ENCODE measurements at regions not wholly inside any gene's neighbourhood (a gene's known extent, or its start where the extent isn't known, plus 50 kb on each side); places are given as distances from the start of the nearest gene placed in this dataset.

DNA sequence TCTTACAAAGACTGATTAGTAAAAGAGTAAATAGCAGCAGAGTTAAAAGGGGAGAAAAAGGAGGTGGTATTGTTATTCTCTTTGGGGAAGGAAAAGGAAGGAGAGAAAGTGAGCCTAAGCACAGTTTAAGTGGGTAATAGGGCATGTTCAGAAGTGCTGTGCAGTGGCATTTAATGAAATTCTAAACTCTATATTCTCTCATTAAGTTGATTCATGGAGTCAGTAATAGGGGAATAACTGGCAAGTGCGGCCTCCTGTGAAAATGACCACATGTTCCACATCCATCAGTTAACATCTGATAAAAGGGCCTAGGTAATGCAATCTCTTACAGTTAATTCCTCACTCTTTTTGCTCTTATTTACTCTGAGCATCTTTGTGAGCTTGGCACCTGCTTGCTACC is 516.7 kb downstream of the JRKL start:
- TF ChIP-seq, protein P1, sequence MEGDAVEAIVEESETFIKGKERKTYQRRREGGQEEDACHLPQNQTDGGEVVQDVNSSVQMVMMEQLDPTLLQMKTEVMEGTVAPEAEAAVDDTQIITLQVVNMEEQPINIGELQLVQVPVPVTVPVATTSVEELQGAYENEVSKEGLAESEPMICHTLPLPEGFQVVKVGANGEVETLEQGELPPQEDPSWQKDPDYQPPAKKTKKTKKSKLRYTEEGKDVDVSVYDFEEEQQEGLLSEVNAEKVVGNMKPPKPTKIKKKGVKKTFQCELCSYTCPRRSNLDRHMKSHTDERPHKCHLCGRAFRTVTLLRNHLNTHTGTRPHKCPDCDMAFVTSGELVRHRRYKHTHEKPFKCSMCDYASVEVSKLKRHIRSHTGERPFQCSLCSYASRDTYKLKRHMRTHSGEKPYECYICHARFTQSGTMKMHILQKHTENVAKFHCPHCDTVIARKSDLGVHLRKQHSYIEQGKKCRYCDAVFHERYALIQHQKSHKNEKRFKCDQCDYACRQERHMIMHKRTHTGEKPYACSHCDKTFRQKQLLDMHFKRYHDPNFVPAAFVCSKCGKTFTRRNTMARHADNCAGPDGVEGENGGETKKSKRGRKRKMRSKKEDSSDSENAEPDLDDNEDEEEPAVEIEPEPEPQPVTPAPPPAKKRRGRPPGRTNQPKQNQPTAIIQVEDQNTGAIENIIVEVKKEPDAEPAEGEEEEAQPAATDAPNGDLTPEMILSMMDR (conservative IDR thresholded peaks at IDR 0.05; ENCODE audit: control insufficient read depth, insufficient read depth, low read depth, low read length): no peak
- no peak for DNase-seq (ENCODE audit: low read depth)
- H3K4me3 ChIP-seq (ENCODE audit: control insufficient read depth, low read depth, low read length): no peak overlapping the region

DNA sequence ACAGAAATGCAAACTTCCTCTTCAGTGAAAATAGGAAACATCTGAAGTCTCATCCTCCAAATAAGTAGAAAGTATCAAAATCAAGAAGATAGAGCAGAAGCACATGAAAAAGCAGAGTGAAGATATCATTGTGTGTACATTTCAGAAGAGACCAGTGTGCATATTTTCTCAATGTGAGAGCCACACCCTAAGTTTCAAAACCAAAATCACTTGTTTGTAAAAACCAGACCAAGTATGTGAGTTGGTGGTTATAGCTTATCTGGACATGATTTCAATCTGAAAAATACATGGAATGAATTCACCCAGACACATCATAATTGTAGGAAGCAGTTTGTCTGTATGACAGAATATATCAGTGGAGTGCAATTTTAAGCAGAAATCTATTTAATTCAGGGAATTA is 536.0 kb downstream of the JRKL start:
- H3K4me3 ChIP-seq (ENCODE audit: control insufficient read depth, low read depth, low read length): no peak overlapping the region
- no peak for DNase-seq (ENCODE audit: low read depth)
- TF ChIP-seq, protein P1 (conservative IDR thresholded peaks at IDR 0.05; ENCODE audit: control insufficient read depth, insufficient read depth, low read depth, low read length): no peak

DNA sequence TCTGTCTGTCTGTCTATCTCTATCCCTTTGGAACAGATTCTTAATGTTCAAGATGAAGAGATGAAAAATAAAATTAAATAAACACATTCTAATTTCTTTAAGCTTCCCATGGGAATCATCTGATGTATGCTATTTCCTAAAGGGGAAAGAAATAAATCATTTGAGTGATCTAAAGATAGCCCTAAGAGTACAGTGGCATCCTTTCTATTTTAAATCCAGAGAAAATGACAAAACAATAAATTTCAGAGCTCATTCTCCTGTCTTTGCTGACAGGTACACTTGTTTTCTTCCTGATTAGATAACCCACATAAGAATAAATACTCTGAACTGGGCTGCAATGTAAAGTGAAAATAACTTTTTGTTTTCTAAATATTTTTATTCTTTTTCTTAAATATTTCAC is 550.4 kb downstream of the JRKL start:
- no peak overlapping the region for H3K4me3 ChIP-seq (ENCODE audit: control insufficient read depth, low read depth, low read length)
- DNase-seq (ENCODE audit: low read depth): no peak
- TF ChIP-seq, protein P1 (conservative IDR thresholded peaks at IDR 0.05; ENCODE audit: control insufficient read depth, insufficient read depth, low read depth, low read length): no peak

DNA sequence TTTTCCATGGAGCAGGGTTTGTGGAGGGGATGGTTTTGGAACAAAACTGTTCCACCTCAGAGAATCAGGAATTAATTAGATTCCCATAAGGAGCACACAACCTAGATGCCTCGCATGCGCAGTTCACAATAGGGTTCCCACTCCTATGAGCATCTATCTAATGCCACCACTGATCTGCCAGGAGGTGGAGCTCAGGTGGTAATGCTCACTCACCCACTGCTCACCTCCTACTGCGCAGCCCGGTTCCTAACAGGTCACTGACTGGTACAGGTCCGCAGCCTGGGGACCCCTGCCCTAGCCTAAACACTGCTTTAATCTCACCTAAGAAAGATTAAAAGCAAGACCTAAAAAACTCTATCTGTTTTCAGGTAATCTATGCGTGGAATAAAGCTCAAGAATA is 553.0 kb downstream of the JRKL start:
- TF ChIP-seq, protein P1 (conservative IDR thresholded peaks at IDR 0.05; ENCODE audit: control insufficient read depth, insufficient read depth, low read depth, low read length): no peak
- no peak for DNase-seq (ENCODE audit: low read depth)
- no peak overlapping the region for H3K4me3 ChIP-seq (ENCODE audit: control insufficient read depth, low read depth, low read length)

DNA sequence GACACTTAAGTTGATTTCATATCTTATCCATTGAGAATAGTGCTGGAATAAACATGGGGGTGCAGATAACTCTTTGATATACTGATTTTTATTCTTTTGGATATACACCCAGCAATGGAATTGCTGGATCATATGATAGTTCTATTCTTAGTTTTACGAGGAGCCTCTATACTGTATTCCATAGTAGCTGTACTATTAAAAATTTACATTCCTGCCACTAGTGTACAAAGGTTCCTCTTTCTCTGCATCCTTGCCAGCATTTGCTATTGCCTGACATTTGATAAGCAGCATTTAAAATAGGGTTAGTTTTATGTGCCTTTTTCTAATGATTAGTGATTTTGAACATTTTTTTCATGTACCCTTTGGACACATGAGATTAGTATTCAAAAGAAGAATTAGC is 554.2 kb downstream of the JRKL start:
- DNase-seq (ENCODE audit: low read depth): no peak
- TF ChIP-seq, protein P1 (conservative IDR thresholded peaks at IDR 0.05; ENCODE audit: control insufficient read depth, insufficient read depth, low read depth, low read length): no peak
- no peak overlapping the region for H3K4me3 ChIP-seq (ENCODE audit: control insufficient read depth, low read depth, low read length)

DNA sequence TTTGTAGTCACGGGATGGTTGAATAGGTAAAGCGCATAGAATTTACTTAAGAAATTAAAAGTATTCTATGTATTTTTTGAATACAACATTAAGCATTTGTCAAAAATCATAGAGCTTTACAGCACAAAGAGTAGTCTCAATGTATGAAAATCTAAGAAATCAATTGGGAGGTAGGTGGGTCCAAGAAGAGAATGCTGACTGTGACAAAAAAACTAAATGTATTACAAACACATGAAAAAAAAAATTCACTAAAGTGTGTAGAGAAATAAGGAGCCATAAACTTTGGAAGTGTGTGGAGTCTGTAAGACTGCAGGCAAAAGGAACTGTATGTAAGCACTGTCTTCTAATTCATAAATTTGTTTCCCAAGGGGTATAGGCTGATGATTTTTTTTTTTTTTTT is 558.3 kb downstream of the JRKL start:
- TF ChIP-seq, protein P1 (conservative IDR thresholded peaks at IDR 0.05; ENCODE audit: control insufficient read depth, insufficient read depth, low read depth, low read length): no peak
- no peak for DNase-seq (ENCODE audit: low read depth)
- no peak overlapping the region for H3K4me3 ChIP-seq (ENCODE audit: control insufficient read depth, low read depth, low read length)

DNA sequence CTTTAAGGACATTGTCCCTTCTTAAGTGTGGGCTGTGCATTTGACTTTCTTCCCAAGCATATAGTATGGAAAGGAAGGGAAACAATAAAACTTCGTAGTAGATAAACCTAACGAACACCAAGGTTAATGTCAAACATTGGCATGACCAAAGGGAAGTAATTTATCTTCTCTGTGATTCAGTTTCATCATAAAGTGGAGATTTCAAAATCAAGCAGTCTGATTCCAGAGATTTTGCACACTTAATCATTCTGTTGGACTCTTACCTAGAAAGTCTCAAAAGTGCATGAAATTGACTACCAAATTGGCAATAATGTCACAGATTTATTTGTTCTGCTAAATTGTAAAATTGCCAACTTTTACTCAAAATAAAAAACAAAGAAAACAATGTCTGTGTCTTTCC is 559.7 kb downstream of the JRKL start:
- no peak for DNase-seq (ENCODE audit: low read depth)
- H3K4me3 ChIP-seq (ENCODE audit: control insufficient read depth, low read depth, low read length): no peak overlapping the region
- TF ChIP-seq, protein P1 (conservative IDR thresholded peaks at IDR 0.05; ENCODE audit: control insufficient read depth, insufficient read depth, low read depth, low read length): no peak

All from fibroblast of mammary gland (primary cell).